ENCODE measurements at regions not wholly inside any gene's neighbourhood (a gene's known extent, or its start where the extent isn't known, plus 50 kb on each side); places are given as distances from the start of the nearest gene placed in this dataset.

GRCh38 chr9:129408535-129409215 is 212.2 kb downstream of the C9orf50 start:
- intact Hi-C loops (cut with micrococcal nuclease), result no loop called here
- ChIA-PET POLR2A (no interaction called here), CTCF (no interaction called here)
- DNase-seq (ENCODE audit: low read depth, low spot score) (no peak), FAIRE-seq (no peak)
- H3K27me3 ChIP-seq (ENCODE audit: control insufficient read depth in 2 of 2, insufficient read depth in 2 of 2, low read length in 2 of 2), result no peaks in the 10 kb centered on the region
- no peaks in the 10 kb centered on the region for H3K36me3 ChIP-seq (ENCODE audit: control insufficient read depth in 2 of 2, extremely low read depth in 1 of 2, insufficient read depth in 2 of 2, low read length in 2 of 2)
- no peaks in the 10 kb centered on the region for H3K9me1 ChIP-seq (replicated peaks; ENCODE audit: control insufficient read depth, extremely low read depth, insufficient read depth, low read length)
- no peaks in the 10 kb centered on the region for H3K79me2 ChIP-seq (ENCODE audit: control insufficient read depth, insufficient read depth, low read length)
- dilution Hi-C loops (cut with MboI; ENCODE audit: extremely low pct_ligation_motif_present, low sequenced_read_pairs), result no loop called here
- no peak overlapping the region for H3K27ac ChIP-seq (ENCODE audit: insufficient read depth, low read depth, low read length)
- H3K9ac ChIP-seq (replicated peaks; ENCODE audit: extremely low read depth, insufficient read depth, low read length), result no peak overlapping the region
- H2AFZ ChIP-seq (ENCODE audit: low read depth, low read length), result no peak overlapping the region
- H4K20me1 ChIP-seq (replicated peaks; ENCODE audit: control insufficient read depth, extremely low read depth, insufficient read depth, low read length), result no peaks in the 10 kb centered on the region
- BruUV-seq (replicated peaks), result no TSS peak
- H3K9me3 ChIP-seq (replicated peaks; ENCODE audit: control insufficient read depth, insufficient read depth, low read length), result no peaks in the 10 kb centered on the region
- no peak overlapping the region for H3K4me2 ChIP-seq (ENCODE audit: insufficient read depth, low read length)
- H3K4me1 ChIP-seq (ENCODE audit: control insufficient read depth, extremely low read depth, insufficient read depth, low read length), result peaks cover 7% of the 10 kb centered on the region
- no peak for TF ChIP-seq POLR2A (IDR thresholded peaks at IDR 0.05; ENCODE audit: low read depth, low read length)
- no peak for TF ChIP-seq MAX (IDR thresholded peaks at IDR 0.05; ENCODE audit: insufficient read depth, insufficient read length)
- TF ChIP-seq CTCF (IDR thresholded peaks at IDR 0.05; ENCODE audit: extremely low read depth in 1 of 2, insufficient read depth in 1 of 2, low read depth in 1 of 2, low read length in 2 of 2), result no peak
- no peak for TF ChIP-seq FOS (IDR thresholded peaks at IDR 0.05; ENCODE audit: borderline replicate concordance, insufficient read depth, low read length)
- TF ChIP-seq EZH2 (IDR thresholded peaks at IDR 0.05; ENCODE audit: borderline replicate concordance, low read depth, low read length, severe bottlenecking), result no peak
- TF ChIP-seq POLR2AphosphoS5 (IDR thresholded peaks at IDR 0.05; ENCODE audit: insufficient read depth, low read depth, low read length), result no peak
- TF ChIP-seq JUN (IDR thresholded peaks at IDR 0.05; ENCODE audit: borderline replicate concordance, insufficient read depth, insufficient read length, low read depth), result no peak
- no peak for TF ChIP-seq GATA2 (IDR thresholded peaks at IDR 0.05; ENCODE audit: insufficient read depth, insufficient read length, low read depth, low read length)
- TF ChIP-seq MYC (IDR thresholded peaks at IDR 0.05; ENCODE audit: low read depth, low read length), result no peak
- H3K4me3 ChIP-seq (replicated peaks in 1 of 3; ENCODE audit: insufficient read depth in 1 of 3, low read depth in 1 of 3, low read length in 3 of 3), result no peak overlapping the region

All from endothelial cell of umbilical vein (primary cell).